Immature natural killer cell (primary cell): ENCODE measurements at regions not wholly inside any gene's neighbourhood (a gene's known extent, or its start where the extent isn't known, plus 50 kb on each side); places are given as distances from the start of the nearest gene placed in this dataset.

Source experiments
- DNase-seq, 3 donors: peaks; one replicate each; pipeline ENCODE4 v3.0.0; 2022; ENCODE audit warnings: mixed read lengths in 1 of 3
- H3K27ac Mint-ChIP-seq, 6 donors: one replicate each; pipeline ENCODE4 v1.8.0; 2020; ENCODE audit warnings: mixed read lengths in 6 of 6, mild to moderate bottlenecking in 5 of 6, inconsistent platforms in 4 of 6, moderate library complexity in 3 of 6
- H3K27me3 Mint-ChIP-seq, 3 donors: one replicate each; pipeline ENCODE4 v1.8.0; 2020 to 2021; ENCODE audit warnings: low read depth in 3 of 3, mild to moderate bottlenecking in 3 of 3, mixed read lengths in 3 of 3, moderate library complexity in 3 of 3, inconsistent platforms in 1 of 3
- H3K36me3 Mint-ChIP-seq, 3 donors: one replicate each; pipeline ENCODE4 v1.8.0; 2020; ENCODE audit warnings: mixed read lengths in 3 of 3, inconsistent platforms in 2 of 3, mild to moderate bottlenecking in 2 of 3
- H3K4me1 Mint-ChIP-seq, 2 donors: one replicate each; pipeline ENCODE4 v1.8.0; 2020; ENCODE audit warnings: inconsistent platforms in 2 of 2, mild to moderate bottlenecking in 2 of 2, mixed read lengths in 2 of 2, moderate library complexity in 1 of 2
- H3K4me3 Mint-ChIP-seq, 5 donors: one replicate each; pipeline ENCODE4 v1.8.0; 2020; ENCODE audit warnings: mild to moderate bottlenecking in 5 of 5, mixed read lengths in 5 of 5, inconsistent platforms in 3 of 5, moderate library complexity in 3 of 5
- H3K9me3 Mint-ChIP-seq, 6 donors: one replicate each; pipeline ENCODE4 v1.8.0; 2020; ENCODE audit warnings: mild to moderate bottlenecking in 6 of 6, mixed read lengths in 6 of 6, inconsistent platforms in 4 of 6, moderate library complexity in 3 of 6

DNA sequence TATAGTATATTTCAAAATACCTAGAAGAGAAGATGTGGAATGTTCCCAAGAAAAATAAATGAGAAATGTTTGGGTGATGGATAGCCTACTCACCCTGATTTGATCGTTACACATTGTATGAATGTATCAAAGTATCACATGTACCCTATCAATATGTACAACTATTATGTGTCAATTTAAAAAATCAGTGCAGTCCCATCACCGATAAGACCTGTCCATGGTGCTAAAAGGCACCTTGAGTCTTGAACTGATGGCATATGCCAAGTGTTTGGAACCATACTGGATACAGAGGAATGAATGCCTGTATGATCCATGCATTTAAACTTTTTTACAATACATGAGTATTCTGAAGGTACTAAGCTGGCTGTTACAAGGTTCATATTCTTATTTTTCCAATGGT lies 50.2 kb upstream of the ZNF835 start:
- DNase-seq = no peak
- Mint-ChIP-seq H3K27me3 (peaks cover 0 to 3% (median 0%) of the 10 kb centered on the region in 3 donors), H3K27ac (no peak overlapping the region), H3K4me3 (no peak overlapping the region), H3K9me3 (peaks cover 14 to 64% (median 48%) of the 10 kb centered on the region in 6 donors), H3K4me1 (no peaks in the 10 kb centered on the region), H3K36me3 (peaks cover 0 to 5% (median 0%) of the 10 kb centered on the region in 3 donors)
